Posterior cingulate gyrus (tissue), 11 donors: ENCODE measurements at regions not wholly inside any gene's neighbourhood (a gene's known extent, or its start where the extent isn't known, plus 50 kb on each side); places are given as distances from the start of the nearest gene placed in this dataset.
"Not testable (repeated sequence)": the region's sequence is repeated elsewhere in the genome, so short reads cannot be mapped to it uniquely, and the experiment has no call there.

Experiments used
- DNase-seq, 10 donors: peaks; one replicate each; pipeline versions ENCODE4 v3.0.0 to v3.0.0-alpha.2; 2020 to 2021; ENCODE audit warnings: mixed read lengths in 3 of 10
- intact Hi-C: fragments of 100-400 bp; cut with DNase I; formaldehyde crosslinking; loops from one replicate; pipeline ENCODE4 v1.15.1; 2023

DNA sequence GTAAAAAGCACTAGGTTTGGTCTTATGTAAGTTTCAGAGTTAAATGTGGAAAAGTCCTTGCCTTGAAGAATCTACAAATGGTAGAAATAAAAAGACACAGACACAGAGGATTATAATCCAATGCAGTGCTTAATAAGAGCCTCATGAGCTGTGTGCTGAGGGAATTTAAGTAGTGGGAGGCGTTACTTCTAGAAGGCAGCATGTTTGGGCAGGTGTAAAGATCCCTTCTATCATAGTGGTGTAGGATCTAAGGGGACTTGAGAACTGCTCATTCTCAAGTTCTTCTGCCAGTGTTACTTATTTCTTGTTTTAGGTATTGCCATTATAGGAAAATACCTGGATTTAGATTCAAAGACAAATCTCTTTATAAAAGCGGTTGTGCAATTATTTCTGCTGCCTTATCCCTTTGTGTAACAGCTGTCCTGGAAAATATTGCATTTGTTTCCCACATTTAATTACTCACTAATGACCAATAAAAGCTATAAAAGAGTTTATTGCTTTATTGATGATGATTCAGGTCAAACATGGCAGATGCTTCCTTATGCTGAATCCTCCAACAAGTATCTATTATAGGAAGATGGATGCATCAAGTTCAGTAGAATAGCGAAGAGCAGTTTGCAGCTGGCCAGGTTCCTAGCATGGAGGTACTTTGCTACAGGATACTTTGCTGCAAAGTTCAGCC, 132.5 kb upstream of the IVNS1ABP start:
- DNase-seq = no peak

DNA sequence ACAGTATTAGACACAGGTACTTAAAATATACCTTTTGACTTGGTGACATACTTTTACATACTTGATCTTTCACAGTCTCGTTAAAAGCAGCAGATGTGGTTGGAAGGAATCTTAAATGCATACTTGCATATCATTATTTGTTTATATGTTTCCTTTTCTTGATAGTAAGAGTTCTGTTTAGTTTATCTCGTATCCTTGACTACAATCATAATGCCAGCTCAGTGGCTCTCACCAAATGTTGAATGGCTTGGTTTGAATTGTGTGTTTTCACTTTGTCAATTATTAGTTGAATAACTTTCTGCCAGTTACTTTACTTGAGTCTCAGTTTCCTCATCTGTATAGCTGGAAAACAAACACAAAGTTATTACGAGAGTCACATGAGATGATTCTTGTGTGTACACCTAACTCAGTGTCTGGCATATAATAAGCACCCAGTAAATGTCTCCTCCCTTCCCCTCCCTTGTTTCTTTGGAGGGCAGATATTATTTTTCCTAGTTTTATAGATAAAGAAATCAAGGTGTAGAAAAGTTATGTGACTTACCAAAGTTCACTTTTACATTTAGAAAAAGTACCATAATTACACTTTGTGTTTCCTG, 131.6 kb upstream of the IVNS1ABP start:
- intact Hi-C loops = no loop called here
- DNase-seq = no peak

More for the DNA sequence above, 132.5 kb upstream of the IVNS1ABP start:
- intact Hi-C loops = no loop called here

DNA sequence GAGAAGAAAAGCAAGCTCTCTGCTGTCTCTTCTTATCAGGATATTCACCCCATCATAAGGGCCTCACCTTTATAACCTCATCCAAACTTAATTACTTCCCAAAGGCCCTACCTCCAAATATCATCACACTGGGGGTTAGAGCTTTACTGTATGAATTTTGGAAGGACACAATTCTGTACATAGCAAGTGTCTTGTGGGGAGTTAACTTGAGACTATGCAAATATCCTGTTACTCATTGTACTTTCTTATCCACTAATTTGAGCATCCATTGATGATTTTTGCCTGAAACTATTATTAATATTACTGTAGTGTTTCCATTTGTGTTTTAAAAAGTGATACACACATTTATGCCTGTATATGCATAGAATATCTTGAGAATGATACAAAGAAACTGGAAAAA, 129.1 kb upstream of the IVNS1ABP start:
- DNase-seq = no peak

DNA sequence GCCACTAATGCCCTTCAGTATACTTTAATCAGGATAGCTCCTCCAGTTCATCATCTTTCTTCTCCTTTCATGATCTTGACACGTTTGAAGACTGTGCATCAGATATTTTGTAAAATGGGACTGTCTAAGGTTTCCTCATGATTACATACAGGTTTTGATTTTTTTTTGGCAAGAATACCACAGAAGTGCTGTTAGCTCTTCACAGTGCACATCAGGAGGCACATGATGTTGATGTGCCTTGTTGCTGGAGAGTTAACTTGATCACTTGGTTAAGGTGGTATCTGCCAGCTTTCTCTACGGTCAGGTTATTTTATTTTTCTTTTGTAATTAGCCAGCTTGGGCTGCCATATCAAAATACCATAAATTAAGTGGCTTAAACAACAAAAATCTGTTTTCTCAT, 128.6 kb upstream of the IVNS1ABP start:
- DNase-seq = no peak
- intact Hi-C loops = no loop called here

More for the DNA sequence above, 129.1 kb upstream of the IVNS1ABP start:
- intact Hi-C loops = no loop called here

DNA sequence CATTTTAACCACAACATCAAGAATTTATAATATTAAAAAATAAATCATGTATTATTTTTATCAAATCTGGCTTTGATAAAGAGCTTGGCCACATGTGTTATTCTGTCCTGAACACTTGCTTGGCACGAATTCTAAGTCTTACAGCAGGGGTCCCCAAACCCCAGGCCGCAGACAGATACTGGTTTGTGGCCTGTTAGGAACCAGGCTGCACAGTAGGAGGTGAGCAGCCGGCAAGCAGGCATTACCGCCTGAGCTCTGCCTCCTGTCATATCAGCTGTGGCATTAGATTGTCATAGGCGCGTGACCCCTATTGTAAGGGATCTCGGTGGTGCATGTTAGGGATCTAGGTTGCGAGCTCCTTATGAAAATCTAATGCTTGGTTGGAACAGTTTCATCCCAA, 127.6 kb upstream of the IVNS1ABP start:
- intact Hi-C loops = no loop called here
- DNase-seq = no peak

DNA sequence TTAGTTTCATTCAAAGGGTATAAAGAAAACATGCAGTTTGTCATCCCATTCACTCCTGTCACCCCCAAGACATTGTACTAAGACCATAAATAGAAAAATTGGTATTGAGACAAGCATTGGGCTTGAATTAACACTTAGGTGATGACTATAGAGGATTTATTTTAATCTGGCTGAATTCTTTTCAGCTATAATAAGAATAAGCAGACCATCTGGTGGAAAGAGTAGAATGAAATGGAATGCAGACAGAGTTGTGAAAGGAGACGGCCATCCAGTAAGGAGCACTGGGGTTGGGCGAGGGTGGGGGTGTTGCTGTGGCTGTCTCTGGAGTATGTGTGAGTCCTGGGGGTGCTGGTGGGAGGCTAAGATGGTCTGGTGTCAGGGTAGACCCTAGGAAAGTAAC, 125.0 kb upstream of the IVNS1ABP start:
- DNase-seq = no peak
- intact Hi-C loops = no loop called here

DNA sequence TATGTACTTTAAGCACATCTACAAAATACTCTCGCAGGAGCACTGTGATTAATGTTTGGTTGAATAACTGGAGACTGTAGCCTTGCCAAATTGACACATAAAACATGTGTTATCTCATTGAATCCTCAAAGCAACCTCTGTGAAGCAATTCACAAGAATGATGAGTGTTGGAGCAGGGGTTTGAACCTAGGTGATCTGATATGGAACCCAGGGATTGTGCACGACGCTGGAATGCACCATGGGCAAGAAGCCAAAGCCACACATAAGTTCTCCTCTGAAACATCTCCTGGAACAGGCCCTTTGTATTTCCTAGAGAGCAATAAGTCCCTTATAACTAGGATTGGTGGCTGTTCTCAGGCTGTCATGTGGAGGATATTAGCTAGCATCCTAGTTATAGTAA, 124.6 kb upstream of the IVNS1ABP start:
- DNase-seq = no peak

DNA sequence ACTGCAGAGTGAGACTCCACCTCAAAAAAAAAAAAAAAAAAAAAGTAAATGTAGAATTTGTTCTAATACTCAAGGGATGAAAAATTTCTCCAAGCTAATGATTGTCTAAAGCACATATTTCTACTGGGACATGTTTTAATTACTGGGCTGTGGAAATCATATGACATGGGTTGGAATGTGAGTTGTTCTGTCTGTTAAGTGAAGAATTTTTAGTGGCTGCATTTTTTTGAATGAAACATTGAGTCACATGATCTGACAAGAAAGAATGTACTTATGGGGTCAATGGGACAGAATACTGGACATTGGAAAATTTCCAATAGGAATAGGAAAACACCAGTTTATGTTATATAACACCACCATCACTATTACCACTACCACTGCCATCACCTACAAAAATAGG, 123.8 kb upstream of the IVNS1ABP start:
- DNase-seq = no peak
- intact Hi-C loops = no loop called here

More for the DNA sequence above, 124.6 kb upstream of the IVNS1ABP start:
- intact Hi-C loops = no loop called here

DNA sequence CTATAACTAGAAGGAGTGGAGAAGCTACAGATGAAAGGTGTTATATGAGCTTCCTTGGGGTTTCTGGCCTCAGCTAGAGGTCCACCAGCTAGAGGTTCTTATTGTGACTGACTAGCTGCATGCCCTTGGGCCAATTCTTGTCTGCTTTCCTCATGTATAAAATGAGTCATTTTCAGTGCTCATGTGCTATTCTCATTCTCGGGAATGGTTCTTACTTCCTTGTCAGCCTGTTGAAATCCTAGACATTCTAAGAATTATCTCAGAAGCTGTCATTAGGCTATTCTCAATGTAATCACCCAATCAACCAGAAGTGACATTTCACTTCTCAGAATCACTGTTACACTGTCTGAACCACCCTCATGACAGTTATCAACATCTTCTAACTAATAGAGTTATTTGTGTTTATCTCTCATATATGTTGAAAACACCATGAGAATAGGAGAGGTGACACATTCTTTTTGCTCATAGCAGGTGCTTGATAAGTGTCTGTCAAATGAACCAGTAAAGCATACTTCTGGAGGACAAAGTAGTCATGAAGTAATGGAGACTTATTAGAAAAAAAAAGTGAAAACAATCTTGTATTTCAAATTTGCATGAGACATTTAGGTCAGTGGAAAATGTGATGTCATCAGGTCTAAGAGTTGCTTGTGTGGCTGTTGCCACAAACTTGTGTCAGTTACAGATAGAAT, 122.8 kb upstream of the IVNS1ABP start:
- intact Hi-C loops = no loop called here
- no peak for DNase-seq

DNA sequence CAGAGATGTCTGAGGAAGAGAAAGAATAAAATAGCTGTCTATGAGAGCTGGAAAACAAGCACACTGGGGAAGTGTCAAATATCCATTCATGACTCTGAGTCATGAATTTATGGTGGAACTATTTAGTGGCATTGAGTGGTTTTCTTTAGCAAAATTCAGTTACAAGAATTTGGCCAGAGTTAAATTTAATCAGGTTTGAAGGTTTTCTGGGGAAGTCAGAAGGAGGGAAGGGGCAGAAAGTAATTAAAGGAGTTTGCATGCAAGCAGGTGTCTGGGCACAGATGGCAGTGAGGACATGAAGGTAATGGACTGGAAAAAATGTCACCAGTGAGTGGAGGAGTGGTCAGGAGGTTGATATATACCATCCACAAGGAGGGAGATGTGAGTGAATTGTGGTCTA, 121.9 kb upstream of the IVNS1ABP start:
- DNase-seq = no peak
- intact Hi-C loops = no loop called here

DNA sequence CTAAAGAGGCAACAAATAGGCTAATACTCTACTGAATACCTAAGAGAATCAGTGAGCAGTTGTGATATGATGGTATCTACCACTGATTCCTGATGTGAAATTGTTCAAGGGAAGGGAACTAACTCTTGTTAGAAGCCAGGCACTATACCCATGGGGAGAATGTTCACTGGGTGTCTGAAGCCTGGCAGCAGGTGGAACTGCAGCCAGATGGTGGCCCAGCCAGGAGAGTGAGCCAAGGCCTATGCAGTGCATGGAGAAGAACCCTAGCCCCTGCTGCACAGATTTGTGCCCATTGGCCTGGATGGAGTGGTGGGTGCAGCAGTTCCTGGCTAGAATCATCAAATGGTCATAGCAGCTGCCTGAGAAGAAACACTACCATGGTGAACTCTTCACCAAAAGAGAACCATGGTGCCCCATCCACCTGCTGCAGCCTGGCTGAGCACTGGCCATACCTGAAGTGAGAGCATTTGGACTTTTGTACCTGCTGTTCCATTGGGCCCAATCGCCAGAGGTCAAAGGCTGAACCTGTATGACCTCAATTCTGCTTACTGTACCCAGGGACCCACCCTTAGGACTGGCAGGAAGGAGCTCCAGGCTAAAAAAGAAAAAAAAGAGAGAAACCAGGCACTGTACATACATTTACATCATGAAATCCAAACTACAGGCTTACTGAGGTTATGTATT, 118.8 kb upstream of the IVNS1ABP start:
- DNase-seq = no peak
- intact Hi-C loops = no loop called here

DNA sequence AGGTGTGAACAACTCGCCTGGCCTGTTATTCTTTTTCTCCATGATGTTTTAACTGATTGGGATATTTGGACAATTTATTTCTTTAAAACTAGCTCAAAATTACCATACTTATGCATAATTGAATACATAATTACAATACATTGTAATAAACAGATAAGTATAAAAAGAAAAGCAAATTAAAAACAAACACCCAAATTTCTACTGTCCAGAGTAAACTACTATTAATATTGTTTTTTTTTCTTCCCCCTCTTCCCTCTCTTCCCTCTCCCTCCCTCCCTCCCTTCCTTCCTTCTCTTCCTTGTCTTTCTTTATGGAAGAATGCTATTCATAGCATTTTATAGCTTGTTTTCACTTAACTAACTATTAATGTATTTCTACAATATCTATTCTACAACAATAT, 117.7 kb upstream of the IVNS1ABP start:
- intact Hi-C loops = no loop called here
- DNase-seq = no peak

DNA sequence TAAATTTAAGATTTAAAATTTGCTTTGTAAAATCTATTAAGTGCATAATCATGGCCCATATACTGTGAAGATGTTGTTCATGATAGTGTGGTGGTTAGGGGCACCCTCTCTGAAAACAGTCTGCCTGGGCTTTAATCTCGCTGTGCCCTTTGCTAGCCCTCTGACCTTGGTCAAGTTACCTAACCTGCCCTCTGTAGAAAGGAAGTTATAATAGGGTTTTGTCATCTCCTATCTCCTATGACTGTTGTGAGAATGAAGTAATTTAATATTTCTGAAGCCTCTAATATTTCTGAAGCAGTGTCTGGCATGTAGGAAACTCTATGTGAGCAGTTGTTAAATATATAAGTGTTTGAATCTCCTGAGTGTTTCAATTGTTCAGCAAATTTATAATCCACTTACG, 116.6 kb upstream of the IVNS1ABP start:
- intact Hi-C loops = no loop called here
- DNase-seq = no peak

DNA sequence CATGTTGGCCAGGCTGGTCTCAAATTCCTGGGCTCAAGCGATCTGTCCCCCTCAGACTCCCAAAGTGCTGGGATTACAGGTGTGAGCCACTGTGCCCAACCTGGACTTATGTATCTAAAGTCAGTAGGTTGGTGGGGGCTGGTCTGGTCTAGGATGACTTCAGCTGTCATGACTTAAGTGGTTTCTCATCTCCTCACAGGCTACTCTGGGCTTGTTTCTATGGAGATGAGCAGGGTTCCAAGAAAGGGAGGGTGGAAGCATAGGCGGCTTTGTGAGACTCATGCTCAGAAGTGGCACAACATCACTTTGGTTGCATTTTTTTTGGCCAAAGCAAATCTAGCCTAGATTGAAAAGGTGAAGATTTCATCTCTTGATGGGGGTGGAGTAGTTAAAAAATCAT, 115.9 kb upstream of the IVNS1ABP start:
- intact Hi-C loops = no loop called here

DNA sequence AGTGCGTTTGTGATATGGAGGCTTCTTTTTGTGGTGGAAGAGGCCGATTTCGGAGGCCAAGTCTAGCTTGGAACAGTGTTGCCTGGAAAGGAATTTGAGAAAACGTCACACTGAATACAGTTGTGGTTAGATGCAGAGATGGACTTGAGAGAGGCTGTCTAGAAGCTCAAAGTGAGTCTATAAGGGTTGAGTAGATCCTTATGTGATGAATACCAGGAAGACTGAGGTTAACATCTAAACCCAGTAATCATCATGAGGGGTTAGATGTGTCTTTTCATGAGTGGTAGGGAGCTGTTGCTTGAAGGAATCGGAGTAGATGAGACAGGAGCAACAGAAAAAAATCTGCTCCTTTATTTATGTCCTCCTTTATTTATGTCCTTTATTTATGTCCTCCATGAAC, 114.6 kb upstream of the IVNS1ABP start:
- no peak for DNase-seq
- intact Hi-C loops = no loop called here

More for the DNA sequence above, 115.9 kb upstream of the IVNS1ABP start:
- DNase-seq = no peak

DNA sequence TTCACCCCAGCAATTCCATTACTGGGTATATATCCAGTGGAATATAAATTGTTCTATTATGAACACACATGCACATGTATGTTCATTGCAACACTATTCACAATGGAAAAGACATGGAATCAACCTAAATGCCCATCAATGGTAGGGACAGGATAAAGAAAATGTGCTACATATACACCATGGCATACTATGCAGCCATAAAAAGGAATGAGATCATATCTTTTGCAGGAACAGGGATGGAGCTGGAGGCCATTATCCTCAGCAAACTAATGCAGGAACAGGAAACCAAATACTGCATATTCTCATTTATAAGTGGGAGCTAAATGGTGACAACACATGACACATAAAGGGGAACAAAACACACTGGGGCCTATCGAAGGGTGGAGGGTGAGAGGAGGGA, 112.6 kb upstream of the IVNS1ABP start:
- intact Hi-C loops, DNase-seq: not testable (repeated sequence)

DNA sequence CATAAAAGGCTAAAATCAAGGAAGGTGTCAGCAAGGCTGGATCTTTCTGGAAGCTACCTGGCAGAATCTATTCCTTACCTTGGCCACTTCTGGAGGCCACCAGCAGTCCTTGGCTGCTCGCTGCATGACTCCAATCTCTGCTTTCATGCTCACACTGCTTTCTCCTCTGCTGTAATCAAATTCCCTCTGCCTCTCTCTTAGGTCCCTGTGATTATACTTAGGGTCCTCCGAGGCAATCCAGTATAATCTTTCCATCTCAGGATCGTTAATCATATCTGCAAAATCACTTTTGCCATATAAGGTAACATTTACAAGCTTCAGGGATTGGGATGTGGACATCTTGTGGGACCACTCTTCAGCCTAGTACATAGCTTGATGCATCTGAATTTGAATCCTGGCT, 110.7 kb upstream of the IVNS1ABP start:
- intact Hi-C loops = no loop called here
- no peak for DNase-seq

DNA sequence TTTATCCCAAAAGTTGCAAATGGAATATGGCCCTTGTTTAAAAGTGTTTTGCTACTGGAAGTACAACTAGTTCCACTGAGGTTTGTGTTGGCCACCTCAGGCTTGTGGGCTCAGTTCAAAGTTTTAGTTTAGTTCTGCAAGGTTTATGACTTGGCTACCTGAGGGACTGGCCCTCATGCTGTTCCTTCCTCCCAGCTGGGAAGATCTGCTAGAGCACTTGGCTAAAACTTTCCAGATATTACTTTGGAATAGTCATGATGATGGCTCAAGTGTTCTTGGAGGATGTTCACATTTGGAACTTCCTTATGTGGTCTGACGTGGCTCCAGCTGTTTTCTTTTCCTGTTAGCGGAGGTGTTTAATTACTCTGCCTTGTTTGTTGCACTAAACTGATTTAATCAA, 110.2 kb upstream of the IVNS1ABP start:
- intact Hi-C loops = no loop called here
- DNase-seq = no peak

DNA sequence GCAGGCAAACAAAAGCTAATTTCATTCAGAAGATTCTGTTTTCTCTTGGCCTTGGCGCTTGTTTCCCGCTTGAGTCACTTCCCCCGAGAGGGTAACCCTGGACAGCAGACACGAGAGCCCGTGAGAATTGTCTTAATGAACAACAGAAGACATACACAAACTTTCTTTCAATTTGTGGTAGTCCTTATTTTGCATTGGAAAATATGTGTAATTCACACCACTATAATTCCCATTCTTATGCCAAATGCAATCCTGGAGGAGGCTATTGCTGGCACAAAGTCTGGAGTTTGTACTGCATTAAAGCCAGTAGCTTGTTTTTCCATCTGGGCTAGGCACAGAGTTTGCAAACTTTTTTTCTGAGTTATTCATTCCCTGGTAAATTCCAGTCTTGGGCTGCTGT, 109.8 kb upstream of the IVNS1ABP start:
- intact Hi-C loops = no loop called here
- DNase-seq = no peak

DNA sequence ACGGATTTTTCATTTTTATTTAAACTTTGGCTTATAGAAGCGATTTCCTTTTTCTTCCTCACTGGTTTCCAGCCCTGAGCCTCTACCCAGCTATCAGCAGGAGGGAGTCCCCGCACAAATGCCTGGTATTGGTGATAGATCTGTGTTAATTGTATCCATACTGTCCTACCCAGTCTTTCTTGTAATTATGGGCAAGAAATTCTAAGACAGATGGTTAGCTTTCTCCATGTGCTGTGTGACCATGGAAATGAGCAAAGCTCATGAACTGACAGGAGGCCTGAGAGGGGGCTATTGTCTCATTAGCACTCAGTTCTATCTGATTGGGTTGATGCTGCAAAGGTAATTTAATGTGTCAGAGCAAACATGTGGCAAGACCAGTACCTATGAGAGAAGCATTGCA, 108.1 kb upstream of the IVNS1ABP start:
- no peak for DNase-seq
- intact Hi-C loops = no loop called here

DNA sequence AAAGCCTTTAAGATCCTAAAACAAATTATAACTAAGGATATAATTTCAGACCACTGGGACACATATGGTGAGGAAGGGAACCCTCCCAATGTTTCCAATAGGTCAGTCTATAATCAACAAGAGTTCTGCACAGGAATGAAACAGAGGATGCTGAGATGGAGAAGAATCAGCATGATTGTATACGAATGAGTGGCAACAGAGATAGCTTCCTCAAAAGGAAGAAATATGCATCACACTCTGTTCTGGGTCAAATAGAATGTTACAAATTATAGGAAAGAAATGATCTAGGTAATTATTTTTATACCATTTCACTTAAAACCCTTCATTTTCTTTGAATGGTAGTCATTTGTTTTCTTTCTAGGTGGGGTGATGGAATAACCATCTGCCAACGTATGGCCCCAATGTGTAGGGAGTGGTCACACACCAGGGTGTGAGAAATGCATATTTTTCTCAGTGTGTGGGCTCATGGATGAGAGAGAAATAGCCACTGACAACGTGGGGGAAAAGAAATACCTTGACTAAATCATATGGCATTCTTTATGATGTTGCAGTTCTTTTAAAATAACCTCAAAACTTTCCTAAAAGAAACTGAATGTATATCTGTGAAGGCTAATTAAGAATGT, 104.6 kb upstream of the IVNS1ABP start:
- intact Hi-C loops = no loop called here
- DNase-seq = no peak
